Retina (tissue), 1 donor: ENCODE measurements at regions not wholly inside any gene's neighbourhood (a gene's known extent, or its start where the extent isn't known, plus 50 kb on each side); places are given as distances from the start of the nearest gene placed in this dataset.
"Not testable (repeated sequence)": the region's sequence is repeated elsewhere in the genome, so short reads cannot be mapped to it uniquely, and the experiment has no call there.

ENCODE experiments used
- DNase-seq: peaks from one replicate; pipeline ENCODE4 v3.0.0-alpha.2; 2016

DNA sequence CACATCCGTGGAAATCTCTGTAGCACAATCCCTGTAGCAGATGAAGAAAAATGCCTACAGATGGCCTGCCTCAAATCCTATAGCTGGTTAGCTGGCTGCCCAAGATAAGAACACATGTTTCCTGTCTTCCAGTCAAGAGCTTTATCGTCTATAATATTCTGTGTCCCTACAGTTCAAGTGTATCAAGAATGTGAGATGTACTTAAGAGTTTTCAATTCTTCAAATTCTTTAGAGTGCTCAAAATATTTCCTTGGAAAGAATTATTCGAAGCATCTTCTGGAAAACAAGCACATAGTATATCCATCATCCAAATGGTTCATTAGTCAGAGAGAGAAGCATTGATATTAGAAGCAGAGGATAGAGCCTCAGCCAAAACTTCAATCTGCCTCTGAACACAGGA is 239.8 kb downstream of the COG6 start:
- no peak for DNase-seq

DNA sequence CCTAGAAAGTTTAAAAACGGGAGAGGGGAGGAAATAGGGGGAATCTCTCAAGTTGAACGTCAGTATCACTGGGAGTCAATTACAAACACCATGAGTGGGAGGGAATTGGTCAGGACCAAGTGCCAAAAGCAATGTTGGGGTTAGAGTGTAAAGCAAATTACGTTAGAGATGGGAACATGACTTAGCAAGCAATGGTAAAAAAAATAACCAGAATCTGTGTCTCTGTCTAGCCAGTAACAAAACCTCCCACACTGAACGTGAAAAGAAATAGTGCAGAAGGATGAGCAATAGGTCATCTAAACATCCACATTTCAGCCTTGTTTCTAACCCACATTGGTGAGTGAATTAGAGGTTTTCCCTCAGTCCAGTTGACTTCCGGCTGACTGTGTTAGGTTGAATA is 242.2 kb downstream of the COG6 start:
- DNase-seq, result no peak

DNA sequence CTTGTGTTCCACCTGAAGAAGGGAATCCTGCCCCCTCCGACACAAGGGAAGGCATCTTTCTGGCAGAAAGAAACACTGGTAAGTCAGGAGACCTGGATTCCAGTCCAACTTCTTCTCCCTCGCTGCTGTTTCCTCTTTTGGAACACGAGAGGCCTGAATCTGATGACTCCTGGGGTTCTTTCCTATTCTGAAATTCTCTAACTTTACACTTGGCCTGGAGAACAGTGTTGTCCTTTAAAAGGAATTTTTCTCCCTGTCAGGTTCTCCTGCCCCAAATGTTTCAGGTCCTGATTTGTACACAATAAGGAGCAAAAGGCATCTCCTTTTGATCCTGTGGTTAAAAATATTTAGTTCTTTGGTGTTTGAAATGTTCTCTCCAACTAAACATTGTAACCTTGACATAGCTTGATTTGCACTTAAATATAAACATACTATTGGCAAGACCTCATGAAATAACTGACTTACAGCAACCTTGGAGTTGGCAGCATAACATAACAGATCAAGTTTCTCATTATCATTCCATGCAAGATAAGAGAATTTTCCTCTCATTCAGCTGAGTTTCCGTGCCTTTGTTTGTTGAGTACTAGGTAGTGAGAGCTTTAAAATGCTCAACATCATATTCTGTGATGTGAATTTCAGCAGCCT is 244.8 kb downstream of the COG6 start:
- DNase-seq, result no peak

DNA sequence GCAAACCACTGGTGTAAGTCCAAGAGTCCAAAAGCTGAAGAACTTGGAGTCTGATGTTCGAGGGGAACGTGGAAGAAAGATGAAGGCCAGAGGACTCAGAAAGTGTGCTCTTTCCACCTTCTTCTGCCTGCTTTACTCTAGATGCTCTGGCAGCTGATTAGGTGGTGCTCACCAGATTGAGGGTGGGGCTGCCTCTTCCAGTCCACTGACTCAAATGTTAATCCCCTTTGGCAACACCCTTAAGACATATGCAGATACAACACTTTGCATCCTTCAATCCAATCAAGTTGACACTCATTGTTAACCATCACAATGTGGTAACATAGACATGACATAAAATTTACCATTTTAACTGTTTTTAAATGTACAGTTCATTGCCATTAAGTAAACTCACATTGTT is 249.5 kb downstream of the COG6 start:
- no peak for DNase-seq

DNA sequence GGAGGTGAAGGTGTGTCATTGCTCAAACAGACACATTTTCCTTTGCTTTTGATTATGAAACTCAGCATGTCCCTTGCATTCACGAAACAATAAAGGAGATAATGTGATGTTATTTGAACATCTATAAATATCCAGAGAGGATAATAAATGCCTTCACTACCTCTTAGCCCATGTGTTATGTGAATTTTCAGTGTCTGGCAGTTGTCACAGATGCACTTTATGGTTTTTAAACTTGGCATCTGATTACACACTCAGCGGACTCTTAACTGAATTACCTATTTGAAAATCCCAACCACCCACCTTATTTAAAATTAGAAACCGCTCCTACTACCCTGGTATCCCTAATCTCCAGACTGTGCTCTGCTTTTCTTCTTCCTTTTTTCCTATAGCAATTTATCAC is 254.2 kb downstream of the COG6 start:
- no peak for DNase-seq

DNA sequence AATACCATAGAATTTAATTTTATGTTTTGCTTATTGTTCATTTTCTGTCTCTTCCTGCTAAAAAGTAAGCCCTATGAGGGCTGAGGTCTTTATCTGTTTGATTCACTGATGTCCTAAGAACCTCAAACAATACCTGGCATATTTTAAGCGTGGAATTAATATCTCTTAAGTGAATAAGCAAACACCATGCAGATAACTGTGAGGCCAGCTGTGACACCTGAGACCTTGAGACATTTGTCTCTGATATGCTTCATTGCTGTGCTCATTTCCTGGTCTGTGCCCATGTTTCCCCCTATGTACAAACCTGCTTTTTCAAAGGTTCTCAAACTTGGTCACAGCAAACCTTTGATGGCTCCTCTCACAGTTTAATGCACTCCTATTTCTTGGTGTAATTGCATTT is 254.6 kb downstream of the COG6 start:
- DNase-seq, result no peak

DNA sequence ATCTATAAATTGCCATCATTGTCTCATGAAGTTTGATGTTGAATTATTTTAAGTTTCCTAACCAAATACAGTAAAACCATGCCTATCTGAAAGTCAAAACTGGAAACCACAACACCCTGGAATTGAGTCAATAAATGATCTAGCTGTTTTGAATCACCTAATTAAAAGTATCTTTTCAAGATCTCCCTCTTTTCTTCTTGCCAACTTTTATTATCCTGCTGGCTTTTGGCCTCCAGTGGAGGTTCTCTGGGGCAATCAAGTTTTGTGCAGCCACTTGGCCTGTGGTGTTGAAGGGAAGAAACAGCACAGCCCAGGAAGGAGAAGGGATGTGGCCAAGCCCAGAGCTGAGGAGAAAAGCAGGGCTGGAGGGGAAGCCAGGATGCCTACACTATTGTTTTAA is 255.4 kb downstream of the COG6 start:
- no peak for DNase-seq

DNA sequence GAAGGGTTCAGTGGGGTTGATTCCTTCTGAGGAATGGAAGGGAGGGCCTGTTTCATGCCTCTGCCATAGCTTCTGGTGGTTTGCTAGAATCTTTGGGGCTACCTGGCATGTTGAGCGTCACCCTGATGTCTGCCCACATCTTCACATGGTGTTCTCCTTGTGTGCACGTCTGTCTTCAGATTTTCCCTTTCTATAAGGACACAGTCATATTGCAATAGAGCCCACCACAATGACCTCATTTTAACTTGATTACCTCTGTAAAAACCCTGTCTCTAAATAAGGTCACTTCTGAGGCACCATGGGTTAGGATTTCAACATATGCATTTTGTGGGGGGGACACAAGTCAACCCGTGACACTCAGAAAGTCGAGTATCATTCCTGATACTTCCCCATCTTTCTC is 257.9 kb downstream of the COG6 start:
- no peak for DNase-seq

DNA sequence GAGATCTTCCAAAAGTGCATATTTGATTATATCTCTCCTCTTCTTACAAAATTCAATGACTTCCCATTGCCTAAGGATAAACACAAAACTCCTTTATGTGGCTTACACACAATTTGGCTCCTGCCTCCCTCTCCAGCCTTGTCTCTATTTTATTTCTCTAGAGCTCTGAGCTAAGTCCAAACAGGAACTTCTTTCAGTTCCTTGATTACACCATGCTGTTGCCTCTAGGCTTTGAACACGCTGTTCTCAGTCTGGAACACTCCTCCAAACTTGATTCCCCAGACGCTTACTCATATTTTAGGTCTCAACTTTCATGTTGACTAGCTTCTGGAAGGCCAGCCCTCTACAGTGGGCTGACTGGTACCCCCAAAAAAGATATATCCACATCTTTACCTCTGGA is 258.5 kb downstream of the COG6 start:
- no peak for DNase-seq

DNA sequence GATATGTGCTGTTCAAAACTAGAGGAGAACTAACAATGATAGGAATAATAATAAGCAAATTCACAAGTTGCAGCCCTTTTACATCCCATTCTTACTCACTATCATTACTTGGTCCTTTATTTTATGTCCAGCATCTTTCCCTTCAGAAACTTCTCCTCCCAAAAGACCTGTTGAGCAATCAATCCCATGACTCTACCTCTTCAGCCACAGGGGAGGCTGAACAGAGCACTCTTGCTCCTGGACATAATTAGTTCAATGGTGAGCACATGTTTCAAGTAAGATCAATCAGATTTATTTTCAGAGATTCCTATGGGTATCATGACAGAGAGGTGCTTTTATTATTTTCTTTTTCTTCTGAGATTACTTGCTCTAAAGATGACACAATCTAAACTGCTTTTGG is 260.0 kb downstream of the COG6 start:
- no peak for DNase-seq

DNA sequence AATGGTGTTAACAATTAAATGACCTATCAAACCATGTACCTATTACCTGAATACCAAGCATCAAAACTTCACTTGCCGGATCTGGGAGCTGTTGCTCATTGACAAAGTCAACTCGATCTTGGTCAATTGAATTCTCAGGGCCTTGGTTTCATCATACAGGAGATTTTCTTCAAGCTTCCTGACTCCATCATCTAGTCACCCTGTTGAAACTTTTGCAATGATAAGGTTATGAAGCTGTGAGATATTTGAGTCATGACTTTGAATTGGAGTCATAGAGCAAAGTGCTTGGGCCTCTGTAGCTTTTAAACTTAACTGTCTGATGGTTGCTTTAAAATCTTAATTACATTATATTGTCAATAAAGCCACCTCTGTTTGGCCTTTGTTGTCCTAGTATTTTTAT is 260.9 kb downstream of the COG6 start:
- DNase-seq, result no peak

DNA sequence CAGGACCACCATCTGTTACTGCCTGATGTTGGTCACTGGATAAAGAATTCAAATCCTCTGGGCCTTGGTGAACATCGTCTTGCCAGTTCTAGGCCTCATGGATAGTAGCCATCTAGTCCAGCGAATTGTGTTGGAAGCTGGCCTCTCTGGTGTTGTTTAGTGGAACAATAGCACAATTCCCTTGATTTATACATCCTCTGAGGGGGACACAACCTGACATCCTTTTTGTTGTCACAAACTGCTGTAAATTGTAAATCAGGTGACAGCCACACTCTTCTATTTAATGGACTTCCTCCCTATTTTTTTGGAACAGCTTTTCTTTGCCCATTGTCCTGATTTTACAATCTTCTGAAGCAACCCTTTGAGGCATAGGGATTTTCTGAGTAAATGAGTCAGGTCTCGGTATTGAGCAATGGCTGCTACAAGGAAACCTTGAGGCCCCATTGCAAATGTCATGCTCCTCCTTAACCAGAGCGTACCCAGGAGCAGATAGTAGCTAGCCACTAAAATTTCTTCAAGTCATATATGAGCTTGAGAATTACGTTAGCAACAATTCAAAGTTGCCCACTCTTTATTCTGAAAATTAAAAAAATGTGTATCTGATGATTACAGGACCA is 263.3 kb downstream of the COG6 start:
- DNase-seq, result no peak

DNA sequence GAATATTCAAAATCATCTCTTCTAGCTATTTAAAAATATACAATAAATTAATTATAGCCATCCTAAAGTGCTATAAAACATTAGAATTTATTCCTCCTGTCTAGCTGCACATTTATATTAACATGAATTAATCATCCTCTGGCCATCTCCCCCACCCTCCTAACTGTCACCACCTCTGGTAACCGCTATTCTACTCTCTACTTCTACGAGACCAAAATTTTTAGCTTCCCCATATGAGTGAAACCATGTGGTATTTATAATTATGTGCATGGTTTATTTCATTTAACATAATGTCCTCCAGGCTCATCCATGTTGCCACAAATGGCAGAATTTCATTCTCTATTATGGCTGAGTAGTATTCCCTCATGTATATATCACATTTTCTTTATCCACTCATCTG is 265.2 kb downstream of the COG6 start:
- DNase-seq, result no peak

DNA sequence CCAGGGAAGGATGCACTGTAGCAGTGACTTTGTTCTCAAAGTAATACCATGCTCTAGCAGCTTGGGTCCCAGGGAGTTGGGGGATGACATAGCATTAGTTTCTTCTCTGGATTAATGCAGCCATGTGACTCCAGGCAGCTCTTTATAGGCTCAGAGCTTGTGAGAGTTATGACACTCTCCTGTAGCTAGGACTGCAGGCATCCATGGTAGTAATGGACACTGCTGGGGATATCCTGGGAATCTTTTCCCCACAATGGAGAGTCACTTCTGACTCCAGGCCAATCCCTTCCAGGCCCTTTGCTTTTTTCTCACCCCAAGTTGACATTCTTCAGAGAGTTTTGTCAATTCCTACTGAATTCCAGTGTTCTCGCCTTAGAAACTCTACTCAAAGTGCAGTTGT is 270.9 kb downstream of the COG6 start:
- DNase-seq, result no peak

DNA sequence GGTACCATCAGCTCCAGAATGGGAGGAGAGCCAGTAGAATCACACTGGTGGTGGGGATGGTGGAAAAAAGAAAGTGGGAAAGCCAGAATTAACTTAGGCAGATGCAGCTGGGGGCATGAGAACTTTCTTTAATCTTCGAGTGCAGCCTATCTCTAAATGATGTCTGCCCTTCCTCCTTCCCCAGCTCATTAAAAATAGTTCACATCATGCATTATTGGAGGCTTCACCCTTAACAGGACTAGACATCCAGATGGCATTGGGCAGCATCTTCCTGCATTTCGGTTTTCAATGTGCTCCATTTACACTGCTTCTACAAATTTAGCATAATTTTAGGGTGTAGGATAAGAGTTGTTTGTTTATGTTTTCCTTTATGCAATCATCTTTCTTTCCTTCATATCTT is 272.8 kb downstream of the COG6 start:
- DNase-seq, result peak; percentile 63

DNA sequence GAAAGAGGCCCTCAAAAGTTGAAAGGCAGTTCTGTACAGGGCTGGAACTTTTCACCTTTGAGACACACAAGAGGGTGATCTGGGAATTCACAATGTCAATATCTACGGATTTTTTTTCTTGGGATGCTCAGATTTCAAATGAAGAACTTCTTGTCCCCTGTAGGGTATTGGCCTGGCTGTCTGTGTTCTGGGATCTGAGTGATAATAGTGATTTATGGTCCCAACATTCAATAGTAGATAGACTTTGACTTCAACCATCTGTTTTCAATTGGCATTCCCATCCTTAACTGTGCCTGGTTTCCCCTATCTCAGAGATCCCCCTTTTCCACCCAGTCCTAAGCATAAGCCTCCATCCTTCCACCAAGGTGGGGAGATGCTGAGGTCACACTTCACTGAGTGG is 274.1 kb downstream of the COG6 start:
- no peak for DNase-seq

DNA sequence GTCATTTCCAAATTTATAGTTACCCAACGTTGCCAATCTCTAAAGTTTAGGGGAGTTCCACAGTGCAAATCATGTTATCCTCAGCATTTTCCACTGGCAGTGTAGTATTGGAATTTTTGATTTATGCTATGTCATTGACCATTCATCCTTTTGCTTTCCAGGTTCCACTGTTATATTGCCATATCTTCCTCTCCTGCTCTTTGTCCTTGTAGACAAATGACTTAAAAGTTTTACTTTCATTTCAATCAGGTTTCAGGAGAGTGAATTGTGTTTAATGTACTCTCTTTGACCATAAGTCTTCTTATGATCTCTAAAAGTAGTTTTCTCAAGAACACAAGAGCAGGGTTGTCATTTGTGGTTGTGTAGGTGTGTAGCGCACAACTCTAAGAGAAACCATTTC is 274.6 kb downstream of the COG6 start:
- DNase-seq, result no peak

DNA sequence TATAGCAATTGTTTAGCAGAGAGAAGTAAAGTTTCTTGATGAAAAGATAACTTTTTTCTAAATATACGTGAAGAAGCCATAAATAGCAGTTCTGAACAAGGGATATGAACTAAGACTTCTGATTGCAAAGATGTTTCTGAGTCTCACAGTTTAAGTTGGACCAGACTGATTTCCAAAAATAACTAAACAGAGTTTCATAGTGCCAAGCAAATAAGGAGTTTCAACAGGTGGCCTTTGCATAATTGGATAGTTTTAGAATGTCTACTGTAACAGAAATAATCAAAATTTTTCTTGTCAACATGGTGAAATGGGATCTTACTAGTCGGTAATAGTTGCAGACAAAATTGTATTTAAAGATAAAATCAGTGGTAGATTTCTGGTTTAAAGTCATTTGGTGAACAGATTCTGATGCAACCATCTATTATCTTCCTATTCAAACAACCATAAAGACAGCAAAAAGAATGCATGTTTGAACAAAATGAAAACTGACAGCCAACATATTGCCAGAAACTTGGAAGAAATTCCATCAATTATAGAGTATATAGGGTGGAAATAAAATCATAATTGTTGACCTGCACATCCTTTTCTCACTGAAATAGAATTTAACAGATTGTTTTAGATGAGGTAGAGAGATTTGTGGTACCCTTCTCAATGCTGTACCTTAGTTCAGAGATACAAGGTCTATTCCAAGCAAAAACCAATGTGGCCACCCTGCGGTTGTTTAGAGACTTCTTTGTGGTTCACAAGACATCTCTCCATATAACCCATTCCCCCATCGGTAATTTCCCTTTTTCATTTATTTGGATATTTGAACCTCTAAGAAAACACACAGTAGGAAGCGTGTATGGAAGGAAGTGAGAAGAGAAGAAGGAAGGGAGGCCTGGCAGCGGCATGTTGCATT is 275.3 kb downstream of the COG6 start:
- DNase-seq, result peak; percentile 56

DNA sequence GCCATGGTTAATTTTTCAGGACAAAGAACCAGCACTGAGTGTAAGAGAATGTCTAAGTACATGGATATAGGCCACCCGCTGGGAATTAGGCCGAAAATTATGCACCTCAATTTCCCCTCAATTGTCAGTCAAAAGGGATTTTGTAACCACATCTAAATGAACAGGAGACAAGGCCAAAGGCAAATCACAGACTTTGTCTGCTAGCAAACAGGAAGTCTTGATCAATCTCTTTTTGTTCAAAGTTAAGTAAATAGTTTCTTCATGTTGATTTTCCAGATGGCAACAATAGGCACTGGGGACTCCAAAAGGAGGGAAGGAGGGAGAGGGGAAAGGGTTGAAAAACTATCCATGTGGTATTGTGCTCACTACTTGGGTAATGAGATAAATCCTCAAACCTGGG is 276.0 kb downstream of the COG6 start:
- DNase-seq, result no peak

DNA sequence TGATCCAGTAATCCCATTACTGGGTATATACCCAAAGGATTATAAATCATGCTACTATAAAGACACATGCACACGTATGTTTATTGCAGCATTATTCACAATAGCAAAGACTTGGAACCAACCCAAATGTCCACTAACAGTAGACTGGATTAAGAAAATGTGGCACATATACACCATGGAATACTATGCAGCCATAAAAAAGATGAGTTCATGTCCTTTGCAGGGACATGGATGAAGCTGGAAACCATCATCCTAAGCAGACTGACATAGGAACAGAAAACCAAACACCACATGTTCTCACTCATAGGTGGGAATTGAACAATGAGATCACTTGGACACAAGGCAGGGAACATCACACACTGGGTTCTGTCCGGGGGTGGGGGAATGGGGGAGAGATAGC is 277.1 kb downstream of the COG6 start:
- not testable (repeated sequence) for DNase-seq

DNA sequence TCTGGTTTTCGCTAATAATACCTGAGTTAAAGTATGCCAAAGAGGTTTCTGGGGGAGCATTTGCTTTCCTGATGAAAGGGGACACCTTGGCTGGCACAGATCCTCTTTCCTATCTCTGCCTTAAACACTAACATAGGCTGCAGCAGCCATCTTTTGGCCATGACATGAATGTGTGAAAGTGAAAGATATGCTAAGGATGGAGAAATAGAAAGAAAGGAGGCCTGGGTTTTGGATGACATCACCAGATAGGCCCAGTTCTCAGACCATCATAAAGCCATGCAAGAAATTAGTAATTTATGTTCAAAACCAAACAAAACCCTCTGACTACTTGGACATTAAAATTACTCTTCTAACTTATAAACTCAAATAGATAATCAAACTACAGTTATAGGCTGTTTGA is 279.7 kb downstream of the COG6 start:
- DNase-seq, result no peak

DNA sequence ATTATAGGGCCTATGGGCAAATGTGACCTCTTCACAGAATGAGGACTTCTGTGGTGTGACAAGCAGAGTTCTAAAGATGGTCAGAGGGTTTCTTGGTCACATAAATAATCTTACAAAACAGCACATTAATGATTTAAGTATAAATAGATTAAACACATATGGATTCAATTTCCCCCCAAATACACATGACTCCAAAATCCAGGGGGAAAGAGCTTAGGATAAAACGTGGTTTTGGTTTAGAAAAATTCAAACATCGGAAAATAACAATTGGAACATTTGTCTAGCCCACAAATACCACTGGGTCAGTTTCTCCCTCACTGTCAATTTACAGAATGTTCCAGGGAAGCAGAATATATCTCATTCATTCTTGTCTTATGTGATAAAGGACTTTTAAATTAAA is 283.1 kb downstream of the COG6 start:
- no peak for DNase-seq

DNA sequence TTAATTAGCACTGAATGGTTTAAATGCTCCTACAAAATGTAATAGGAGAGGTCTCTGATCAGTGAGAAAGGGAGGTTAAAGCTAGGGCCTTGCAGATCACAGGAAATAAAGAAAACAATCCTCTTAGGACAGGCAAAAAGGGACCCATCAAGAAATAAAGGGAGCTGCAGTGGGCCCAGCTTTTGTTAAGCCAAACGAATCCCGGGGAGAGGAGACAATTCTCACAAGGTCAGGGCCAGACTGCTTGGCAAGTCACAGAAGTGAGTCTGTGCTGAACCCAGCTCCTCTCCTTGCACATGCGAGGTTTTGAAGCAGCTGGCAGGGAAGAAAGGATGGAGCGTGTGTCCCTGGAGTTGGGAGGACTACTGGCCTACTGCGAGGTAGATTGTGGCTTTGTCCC is 285.8 kb downstream of the COG6 start:
- DNase-seq, result no peak

DNA sequence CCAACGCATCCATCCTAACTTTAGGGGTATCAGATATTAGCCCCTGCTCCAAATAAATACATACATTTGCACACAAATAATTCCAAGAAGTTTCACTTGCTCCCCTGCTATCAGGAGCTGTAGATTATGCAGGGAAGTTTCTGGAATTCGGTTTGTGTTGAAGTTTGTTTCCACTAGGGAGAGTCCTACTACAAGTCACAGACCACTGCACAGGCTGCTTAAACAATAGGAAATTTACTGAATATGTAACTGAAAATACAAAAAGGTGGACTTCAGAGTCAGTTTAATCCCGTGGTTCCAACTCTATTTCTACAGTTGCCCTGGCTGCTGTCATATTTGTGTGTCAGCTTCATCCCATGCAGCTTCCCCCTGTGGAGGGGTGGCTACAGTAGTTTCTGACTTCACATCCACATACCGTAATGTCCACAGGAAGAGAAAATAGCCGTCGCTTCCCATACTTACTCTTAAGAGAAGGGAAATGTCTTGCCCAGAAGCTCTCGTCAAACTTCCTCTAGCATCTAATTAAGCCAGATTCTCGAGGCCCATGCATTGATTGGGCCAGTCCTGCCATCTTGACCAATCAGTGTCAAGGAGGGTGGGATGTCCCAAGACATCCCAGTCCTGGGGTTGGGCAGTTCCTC is 286.6 kb downstream of the COG6 start:
- no peak for DNase-seq
